H9 (cell line): ENCODE measurements at regions not wholly inside any gene's neighbourhood (a gene's known extent, or its start where the extent isn't known, plus 50 kb on each side); places are given as distances from the start of the nearest gene placed in this dataset.
"Not testable (repeated sequence)": the region's sequence is repeated elsewhere in the genome, so short reads cannot be mapped to it uniquely, and the experiment has no call there.

Experiments
- DNase-seq: peaks from one replicate; pipeline ENCODE4 v3.0.0-alpha.2; 2017
- H2AFZ ChIP-seq: one replicate; pipeline ENCODE4 v1.6.1; 2013; ENCODE audit warnings: mild to moderate bottlenecking, low read length, control low read depth, moderate library complexity
- H2AK5ac ChIP-seq: 2 replicates; pipeline ENCODE4 v1.6.1; 2013; ENCODE audit warnings: low read length, control low read depth, mixed read lengths; ENCODE audit not compliant: insufficient read length
- H2BK120ac ChIP-seq: one replicate; pipeline ENCODE4 v1.6.1; 2013; ENCODE audit warnings: low read depth, mild to moderate bottlenecking, low read length, control low read depth, inconsistent platforms; ENCODE audit not compliant: poor library complexity, severe bottlenecking
- H2BK12ac ChIP-seq: 2 replicates; pipeline ENCODE4 v1.6.1; 2013; ENCODE audit warnings: low read length, control low read depth, mixed read lengths, low read depth; ENCODE audit not compliant: insufficient read length
- H2BK15ac ChIP-seq: 2 replicates; pipeline ENCODE4 v1.6.1; 2013; ENCODE audit warnings: low read depth, low read length, control low read depth
- H2BK20ac ChIP-seq: one replicate; pipeline ENCODE4 v1.6.1; 2013; ENCODE audit warnings: low read depth, mild to moderate bottlenecking, low read length, control low read depth, inconsistent platforms; ENCODE audit not compliant: poor library complexity, severe bottlenecking
- H2BK5ac ChIP-seq: 2 replicates; pipeline ENCODE4 v1.6.1; 2013; ENCODE audit warnings: low read length, control low read depth, mixed read lengths; ENCODE audit not compliant: insufficient read length
- H3K14ac ChIP-seq: 2 replicates; pipeline ENCODE4 v1.6.1; 2013; ENCODE audit warnings: low read length, control low read depth; ENCODE audit not compliant: insufficient read depth
- H3K18ac ChIP-seq: 2 replicates; pipeline ENCODE4 v1.6.1; 2013; ENCODE audit warnings: low read depth, mild to moderate bottlenecking, mixed read lengths, low read length, control low read depth; ENCODE audit not compliant: insufficient read length
- H3K23ac ChIP-seq: 2 replicates; pipeline ENCODE4 v1.6.1; 2013; ENCODE audit warnings: low read length, control low read depth, mixed read lengths, low read depth; ENCODE audit not compliant: insufficient read length
- H3K23me2 ChIP-seq: 2 replicates; pipeline ENCODE4 v1.6.1; 2013; ENCODE audit warnings: low read depth, mild to moderate bottlenecking, mixed read lengths, low read length, control low read depth; ENCODE audit not compliant: insufficient read length, poor library complexity, severe bottlenecking
- H3K27ac ChIP-seq: 2 replicates; pipeline ENCODE4 v1.5.1; 2013; ENCODE audit warnings: low read length, control low read depth, mixed read lengths, low read depth; ENCODE audit not compliant: insufficient read length
- H3K27me3 ChIP-seq: 2 replicates; pipeline ENCODE4 v1.6.1; 2013; ENCODE audit warnings: low read length, control low read depth, inconsistent platforms; ENCODE audit not compliant: insufficient read depth
- H3K4ac ChIP-seq: 2 replicates; pipeline ENCODE4 v1.6.1; 2013; ENCODE audit warnings: low read depth, mild to moderate bottlenecking, control low read depth, inconsistent platforms, low read length, moderate library complexity
- H3K4me1 ChIP-seq: 2 replicates; pipeline ENCODE4 v1.6.1; 2013; ENCODE audit warnings: low read length, control low read depth, inconsistent platforms; ENCODE audit not compliant: insufficient read depth
- H3K4me2 ChIP-seq: 2 replicates; pipeline ENCODE4 v1.6.1; 2013; ENCODE audit warnings: low read length, control low read depth, mixed read lengths; ENCODE audit not compliant: insufficient read length, insufficient read depth
- H3K56ac ChIP-seq: 2 replicates; pipeline ENCODE4 v1.6.1; 2013; ENCODE audit warnings: low read depth, mild to moderate bottlenecking, mixed read lengths, low read length, control low read depth; ENCODE audit not compliant: insufficient read length
- H3K79me1 ChIP-seq: 2 replicates; pipeline ENCODE4 v1.6.1; 2013; ENCODE audit warnings: low read depth, mild to moderate bottlenecking, moderate library complexity, low read length, control low read depth, inconsistent platforms; ENCODE audit not compliant: insufficient read depth, poor library complexity, severe bottlenecking
- H3K79me2 ChIP-seq: 2 replicates; pipeline ENCODE4 v1.6.1; 2013; ENCODE audit warnings: low read length, control low read depth, inconsistent platforms; ENCODE audit not compliant: insufficient read depth
- H3K9ac ChIP-seq: 2 replicates; pipeline ENCODE4 v1.6.1; 2013; ENCODE audit warnings: low read length, control low read depth, mixed read lengths; ENCODE audit not compliant: insufficient read length; ENCODE audit errors: extremely low read depth
- H3K9me3 ChIP-seq: one replicate; pipeline ENCODE4 v1.6.1; 2013; ENCODE audit warnings: low read depth, low read length, inconsistent platforms; ENCODE audit not compliant: control insufficient read depth
- H3T11ph ChIP-seq: one replicate; pipeline ENCODE4 v1.6.1; 2013; ENCODE audit warnings: mild to moderate bottlenecking, low read length, control low read depth, inconsistent platforms
- H4K20me1 ChIP-seq: one replicate; pipeline ENCODE4 v1.6.1; 2013; ENCODE audit not compliant: control insufficient read depth, insufficient read length, insufficient read depth
- H4K5ac ChIP-seq: 2 replicates; pipeline ENCODE4 v1.6.1; 2013; ENCODE audit warnings: low read depth, mild to moderate bottlenecking, mixed read lengths, low read length, control low read depth; ENCODE audit not compliant: insufficient read length
- H4K8ac ChIP-seq: replicated peaks from 2 replicates; pipeline ENCODE4 v1.6.1; 2013; ENCODE audit warnings: low read length, control low read depth, mixed read lengths, low read depth; ENCODE audit not compliant: insufficient read length
- H4K91ac ChIP-seq: 2 replicates; pipeline ENCODE4 v1.6.1; 2013; ENCODE audit warnings: low read depth, mild to moderate bottlenecking, moderate library complexity, mixed read lengths, low read length, control low read depth; ENCODE audit not compliant: insufficient read length
- H3K27ac Mint-ChIP-seq, 3 experiments: 2 replicates in 2 of 3; 3 replicates in 1 of 3; pipeline ENCODE4 v1.8.0; 2020 to 2021; ENCODE audit warnings: mixed read lengths in 3 of 3, mild to moderate bottlenecking in 1 of 3, moderate library complexity in 1 of 3
- H3K27me3 Mint-ChIP-seq: 2 replicates; pipeline ENCODE4 v1.8.0; 2021; ENCODE audit warnings: low read depth, mild to moderate bottlenecking, moderate library complexity, mixed read lengths
- H3K36me3 Mint-ChIP-seq, 3 experiments: 2 replicates in 2 of 3; 3 replicates in 1 of 3; pipeline ENCODE4 v1.8.0; 2020 to 2021; ENCODE audit warnings: low read depth in 3 of 3, mixed read lengths in 3 of 3; ENCODE audit not compliant: insufficient read depth in 1 of 3
- H3K4me1 Mint-ChIP-seq, 2 experiments: 2 replicates each; pipeline ENCODE4 v1.8.0; 2020; ENCODE audit warnings: mixed read lengths in 2 of 2
- H3K4me3 Mint-ChIP-seq, 2 experiments: 2 replicates in 1 of 2; 3 replicates in 1 of 2; pipeline ENCODE4 v1.8.0; 2020 to 2021; ENCODE audit warnings: mild to moderate bottlenecking in 2 of 2, mixed read lengths in 2 of 2, moderate library complexity in 1 of 2
- H3K9me3 Mint-ChIP-seq, 2 experiments: 2 replicates in 1 of 2; 3 replicates in 1 of 2; pipeline ENCODE4 v1.8.0; 2020; ENCODE audit warnings: mild to moderate bottlenecking in 2 of 2, mixed read lengths in 2 of 2, moderate library complexity in 1 of 2
- WGBS: extraction: QIAGEN DNeasy Blood & Tissue Kit; methylation state at CpG from one replicate; pipeline ENCODE4 v1.1.7; 2013; ENCODE audit warnings: missing lambda C conversion rate, low lambda C conversion rate, mixed read lengths; ENCODE audit not compliant: insufficient read length; ENCODE audit errors: extremely low coverage; 5-methylcytosine and 5-hydroxymethylcytosine counted together

- not testable (repeated sequence) for H2BK15ac ChIP-seq, H2BK12ac ChIP-seq, H4K91ac ChIP-seq, H3K56ac ChIP-seq, H3K27me3 Mint-ChIP-seq, H4K5ac ChIP-seq, H2BK20ac ChIP-seq, H3K4me1 ChIP-seq, H3K23me2 ChIP-seq, H3K27ac ChIP-seq, H4K8ac ChIP-seq, H3K27ac Mint-ChIP-seq, H3T11ph ChIP-seq, H3K36me3 Mint-ChIP-seq, H3K9me3 ChIP-seq, H3K4me2 ChIP-seq, H3K79me2 ChIP-seq, H2AFZ ChIP-seq, H2BK120ac ChIP-seq, H3K14ac ChIP-seq, H2AK5ac ChIP-seq, H3K9me3 Mint-ChIP-seq, H3K27me3 ChIP-seq, H4K20me1 ChIP-seq, H3K4ac ChIP-seq, H3K9ac ChIP-seq, H3K79me1 ChIP-seq, H3K23ac ChIP-seq, H3K18ac ChIP-seq, H2BK5ac ChIP-seq, H3K4me3 Mint-ChIP-seq
- WGBS, result no CpG with 5 or more reads among the region's 36 CpGs
- DNase-seq, result peak; percentile 30
- H3K4me1 Mint-ChIP-seq, result peaks cover 21 to 39% of the 10 kb centered on the region in 2 experiments
Measured at GRCh38 chr6:4725136-4725760, 51.0 kb upstream of the CDYL start.

- H3K36me3 Mint-ChIP-seq, H3K23ac ChIP-seq, H4K5ac ChIP-seq, H2BK20ac ChIP-seq, H2BK15ac ChIP-seq, H3K9me3 Mint-ChIP-seq, DNase-seq, H3K9me3 ChIP-seq, H3K9ac ChIP-seq, H3K27ac Mint-ChIP-seq, H3K56ac ChIP-seq, H3K18ac ChIP-seq, H3K4me1 ChIP-seq, H3K4ac ChIP-seq, H3T11ph ChIP-seq, H4K91ac ChIP-seq, H3K79me1 ChIP-seq, H4K20me1 ChIP-seq, H2AFZ ChIP-seq, H2BK5ac ChIP-seq, H3K4me2 ChIP-seq, H3K27me3 ChIP-seq, H2BK12ac ChIP-seq, H3K23me2 ChIP-seq, H2BK120ac ChIP-seq, H4K8ac ChIP-seq, H3K4me3 Mint-ChIP-seq, H2AK5ac ChIP-seq, H3K79me2 ChIP-seq, H3K14ac ChIP-seq, H3K27ac ChIP-seq, H3K27me3 Mint-ChIP-seq: not testable (repeated sequence)
- peaks cover 24 to 44% of the 10 kb centered on the region in 2 experiments for H3K4me1 Mint-ChIP-seq
- no CpG with 5 or more reads among the region's 7 CpGs for WGBS
Measured at GRCh38 chr6:4724727-4725126, 51.5 kb upstream of the CDYL start.
